GM12878 (cell line): ENCODE measurements at regions not wholly inside any gene's neighbourhood (a gene's known extent, or its start where the extent isn't known, plus 50 kb on each side); places are given as distances from the start of the nearest gene placed in this dataset.

Source experiments
- ATAC-seq: fragments of 200-7000 bp; cut with Tn5 transposase; 3 replicates; pipeline ENCODE4 v1.9.1; 2020; ENCODE audit warnings: mild to moderate bottlenecking, moderate library complexity
- BruUV-seq: library from RNA; stranded (reverse); fragments of 400-500 nt; replicated peaks from 2 replicates; lab custom pipeline; 2021; lab: Mats Ljungman, UMichigan
- CTCF ChIA-PET: fragments of 300-600 bp; sonication (Branson Sonifier 250); formaldehyde crosslinking; extraction: SDS; loops from one replicate; lab custom pipeline; 2021; ENCODE audit warnings: inconsistent platforms; lab: Yijun Ruan, JAX
- POLR2A ChIA-PET: fragments of 350-600 bp; formaldehyde crosslinking; extraction: SDS; loops from one replicate; lab custom pipeline; 2021; ENCODE audit warnings: inconsistent platforms; lab: Charles Lee
- RAD21 ChIA-PET: fragments of 300-600 bp; sonication (Branson Sonifier 250); formaldehyde crosslinking; loops from one replicate; lab custom pipeline; 2023; ENCODE audit warnings: antibody characterized with exemption; ENCODE audit not compliant: unreplicated experiment; lab: Charles Lee
- SMC1A ChIA-PET: fragments of 300-600 bp; sonication (Branson Sonifier 250); formaldehyde crosslinking; loops from one replicate; lab custom pipeline; 2023; ENCODE audit not compliant: unreplicated experiment, uncharacterized antibody; lab: Charles Lee
- DNase-seq: peaks from one replicate; pipeline ENCODE4 v3.0.0-alpha.2; 2011; ENCODE audit warnings: low read depth, low spot score
- FAIRE-seq: peaks from 3 replicates; lab custom pipeline; 2011; peaks lifted over from hg19 to GRCh38; lab: Jason Lieb, UNC
- H2AFZ ChIP-seq: 2 replicates; pipeline ENCODE4 v1.6.0; 2011; ENCODE audit warnings: low read depth, low read length, control low read depth; ENCODE audit not compliant: control insufficient read depth
- H3K27ac ChIP-seq: 2 replicates; pipeline ENCODE4 v1.5.1; 2011; ENCODE audit warnings: control low read depth; ENCODE audit not compliant: control insufficient read depth, insufficient read depth
- H3K27me3 ChIP-seq, 2 experiments: replicated peaks in 1 of 2; 2 replicates each; pipeline versions ENCODE4 v1.6.0 to v1.6.1; 2011; ENCODE audit warnings: low read length in 1 of 2; ENCODE audit not compliant: control insufficient read depth in 2 of 2, insufficient read depth in 2 of 2
- H3K36me3 ChIP-seq, 2 experiments: 2 replicates each; pipeline ENCODE4 v1.5.1; 2011; ENCODE audit warnings: low read length in 1 of 2; ENCODE audit not compliant: control insufficient read depth in 2 of 2, insufficient read depth in 2 of 2
- H3K4me1 ChIP-seq: 2 replicates; pipeline ENCODE4 v1.6.1; 2011; ENCODE audit warnings: mild to moderate bottlenecking, low read length, moderate library complexity, mixed read lengths; ENCODE audit not compliant: control insufficient read depth, insufficient read depth
- H3K4me2 ChIP-seq: 2 replicates; pipeline ENCODE4 v1.6.0; 2011; ENCODE audit warnings: control low read depth; ENCODE audit not compliant: control insufficient read depth, insufficient read depth
- H3K4me3 ChIP-seq: fragments of 200-600 bp; sonication (generic); 2 replicates; pipeline ENCODE4 v1.5.1; 2016
- H3K79me2 ChIP-seq: 2 replicates; pipeline ENCODE4 v1.6.0; 2011; ENCODE audit warnings: low read length; ENCODE audit not compliant: control insufficient read depth, insufficient read depth
- H3K9ac ChIP-seq: 2 replicates; pipeline ENCODE4 v1.8.0; 2011; ENCODE audit warnings: low read length, control low read depth, mixed read lengths; ENCODE audit not compliant: control insufficient read depth, insufficient read depth
- H3K9me3 ChIP-seq: replicated peaks from 3 replicates; pipeline ENCODE4 v1.5.1; 2011; ENCODE audit warnings: mild to moderate bottlenecking, low read length; ENCODE audit not compliant: control insufficient read depth, insufficient read depth
- H4K20me1 ChIP-seq: 2 replicates; pipeline ENCODE4 v1.6.0; 2011; ENCODE audit not compliant: control insufficient read depth, insufficient read depth
- BCL11A ChIP-seq: IDR thresholded peaks from 2 replicates; pipeline ENCODE4 v1.6.1; 2011; ENCODE audit warnings: low read depth, low read length
- RCOR1 ChIP-seq: conservative IDR thresholded peaks from 2 replicates; pipeline ENCODE4 v1.6.1; 2012; ENCODE audit warnings: low read depth, low read length, improper control_type of control experiment
- SIX5 ChIP-seq: IDR thresholded peaks from 2 replicates; pipeline ENCODE4 v1.6.1; 2011; ENCODE audit warnings: mild to moderate bottlenecking, low read depth, low read length, moderate library complexity; ENCODE audit not compliant: severe bottlenecking
- SUZ12 ChIP-seq: fragments of 200-600 bp; sonication (generic); IDR thresholded peaks from one replicate; pipeline ENCODE4 v1.6.1; 2018; ENCODE audit warnings: antibody characterized with exemption, mild to moderate bottlenecking; ENCODE audit not compliant: unreplicated experiment
- YBX1 ChIP-seq: fragments of 450-650 bp; IDR thresholded peaks from 2 replicates; pipeline ENCODE4 v1.6.1; 2016; ENCODE audit warnings: antibody characterized with exemption
- WGBS: methylation state at CpG from one replicate; pipeline ENCODE4 v1.1.6; 2016; ENCODE audit warnings: low lambda C conversion rate; ENCODE audit not compliant: insufficient replicate concordance, insufficient coverage; ENCODE audit errors: missing lambda C conversion rate; 5-methylcytosine and 5-hydroxymethylcytosine counted together
- in situ Hi-C: fragments of 300-500 bp; cut with MboI; formaldehyde crosslinking; loops from 9 replicates; pipeline ENCODE4 v1.14.3; 2018; ENCODE audit warnings: mixed read lengths
- intact Hi-C: fragments of 100-400 bp; cut with micrococcal nuclease; formaldehyde crosslinking; loops from one replicate; pipeline ENCODE4 v1.14.2; 2022; ENCODE audit not compliant: unreplicated experiment
- TF ChIP-seq, protein P1 (sequence below): fragments of 450-650 bp; IDR thresholded peaks from 2 replicates; pipeline ENCODE4 v1.6.1; 2017; ENCODE audit warnings: mild to moderate bottlenecking

DNA sequence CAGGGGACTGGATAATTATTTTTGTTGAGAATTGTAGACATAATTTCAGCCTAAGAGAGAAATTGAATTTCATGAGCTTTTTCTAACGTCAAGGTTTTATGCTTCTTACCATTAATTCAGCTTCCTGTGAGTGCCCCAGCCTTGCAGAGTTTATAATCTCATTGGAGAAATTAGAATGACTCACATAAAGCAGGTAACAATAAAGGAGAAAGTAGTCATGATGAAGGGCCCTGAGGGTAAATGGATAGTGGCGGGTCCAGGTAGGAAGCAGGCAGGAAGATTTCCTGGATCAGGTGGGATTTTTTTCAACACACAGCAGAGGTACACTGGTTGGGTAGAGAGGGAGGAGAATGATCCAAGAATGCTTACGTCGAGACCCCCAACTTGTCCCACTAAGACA is 311.4 kb downstream of the BARHL2 start:
- intact Hi-C loops (no loop called here), in situ Hi-C loops (no loop called here)
- no peak for FAIRE-seq
- POLR2A ChIA-PET: no interaction called here
- SMC1A ChIA-PET: interaction anchor here (0.8 to 3.9 kb wide), 3 partner anchors 11 to 28 kb away, joined by 3 to 13 read pairs (median 5); no protein-coding TSS in a partner anchor
- H3K9me3 ChIP-seq: no peaks in the 10 kb centered on the region
- no peaks in the 10 kb centered on the region for H3K27me3 ChIP-seq
- no peak for DNase-seq
- 6% methylated on average over 3 of the region's 4 CpGs for WGBS
- H3K4me1 ChIP-seq: no peaks in the 10 kb centered on the region
- RAD21 ChIA-PET: no interaction called here
- no TSS peak for BruUV-seq
- H3K4me3 ChIP-seq: no peak overlapping the region
- no peak for ATAC-seq
- CTCF ChIA-PET: interaction anchor here (1.1 to 2.2 kb wide), 3 partner anchors 18 to 316 kb away, joined by 4 to 6 read pairs (median 4); no protein-coding TSS in a partner anchor
- TF ChIP-seq, protein P1, sequence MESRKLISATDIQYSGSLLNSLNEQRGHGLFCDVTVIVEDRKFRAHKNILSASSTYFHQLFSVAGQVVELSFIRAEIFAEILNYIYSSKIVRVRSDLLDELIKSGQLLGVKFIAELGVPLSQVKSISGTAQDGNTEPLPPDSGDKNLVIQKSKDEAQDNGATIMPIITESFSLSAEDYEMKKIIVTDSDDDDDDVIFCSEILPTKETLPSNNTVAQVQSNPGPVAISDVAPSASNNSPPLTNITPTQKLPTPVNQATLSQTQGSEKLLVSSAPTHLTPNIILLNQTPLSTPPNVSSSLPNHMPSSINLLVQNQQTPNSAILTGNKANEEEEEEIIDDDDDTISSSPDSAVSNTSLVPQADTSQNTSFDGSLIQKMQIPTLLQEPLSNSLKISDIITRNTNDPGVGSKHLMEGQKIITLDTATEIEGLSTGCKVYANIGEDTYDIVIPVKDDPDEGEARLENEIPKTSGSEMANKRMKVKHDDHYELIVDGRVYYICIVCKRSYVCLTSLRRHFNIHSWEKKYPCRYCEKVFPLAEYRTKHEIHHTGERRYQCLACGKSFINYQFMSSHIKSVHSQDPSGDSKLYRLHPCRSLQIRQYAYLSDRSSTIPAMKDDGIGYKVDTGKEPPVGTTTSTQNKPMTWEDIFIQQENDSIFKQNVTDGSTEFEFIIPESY: no peak
- no peak for TF ChIP-seq BCL11A
- no peak for TF ChIP-seq SUZ12
- TF ChIP-seq YBX1: no peak
- TF ChIP-seq RCOR1: no peak
- no peak for TF ChIP-seq SIX5
- H3K36me3 ChIP-seq: no peaks in the 10 kb centered on the region
- no peak overlapping the region for H3K27ac ChIP-seq
- H3K79me2 ChIP-seq: no peaks in the 10 kb centered on the region
- no peak overlapping the region for H3K4me2 ChIP-seq
- H4K20me1 ChIP-seq: no peaks in the 10 kb centered on the region
- H2AFZ ChIP-seq: no peak overlapping the region
- no peak overlapping the region for H3K9ac ChIP-seq
